ENCODE measurements at regions not wholly inside any gene's neighbourhood (a gene's known extent, or its start where the extent isn't known, plus 50 kb on each side); places are given as distances from the start of the nearest gene placed in this dataset.

GRCh38 chr10:61547297-61547696 lies 94.1 kb upstream of the TMEM26 start:
- DNase-seq = no peak

- DNase-seq = no peak
These were observed 92.0 kb upstream of the TMEM26 start for GRCh38 chr10:61545170-61545569.

- no peak for DNase-seq
These were observed 90.7 kb upstream of the TMEM26 start for GRCh38 chr10:61543831-61544230.

GRCh38 chr10:61542596-61542995 lies 89.4 kb upstream of the TMEM26 start:
- DNase-seq = no peak

GRCh38 chr10:61541960-61542359 lies 88.8 kb upstream of the TMEM26 start:
- DNase-seq = no peak

GRCh38 chr10:61539876-61540275 lies 86.7 kb upstream of the TMEM26 start:
- DNase-seq = no peak

DNA sequence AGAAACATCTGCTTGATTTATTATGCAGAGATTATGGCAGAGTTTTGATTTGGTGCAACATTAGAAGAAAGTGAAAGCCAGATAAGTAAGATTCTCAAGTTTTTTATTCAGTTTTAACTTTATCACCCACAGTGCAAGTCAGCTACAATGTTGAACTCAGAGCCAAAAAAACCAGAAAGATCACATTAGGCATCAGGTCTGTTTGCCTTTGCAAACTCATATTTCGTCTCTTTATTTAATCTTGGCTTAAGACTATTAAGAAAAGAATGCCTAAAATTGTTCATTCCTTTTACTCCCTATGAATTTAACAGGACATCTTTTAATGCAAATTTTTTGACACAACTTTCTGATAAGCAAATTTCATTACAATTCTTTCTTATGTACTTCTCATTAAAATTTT lies 76.0 kb upstream of the TMEM26 start:
- no peak for DNase-seq

DNA sequence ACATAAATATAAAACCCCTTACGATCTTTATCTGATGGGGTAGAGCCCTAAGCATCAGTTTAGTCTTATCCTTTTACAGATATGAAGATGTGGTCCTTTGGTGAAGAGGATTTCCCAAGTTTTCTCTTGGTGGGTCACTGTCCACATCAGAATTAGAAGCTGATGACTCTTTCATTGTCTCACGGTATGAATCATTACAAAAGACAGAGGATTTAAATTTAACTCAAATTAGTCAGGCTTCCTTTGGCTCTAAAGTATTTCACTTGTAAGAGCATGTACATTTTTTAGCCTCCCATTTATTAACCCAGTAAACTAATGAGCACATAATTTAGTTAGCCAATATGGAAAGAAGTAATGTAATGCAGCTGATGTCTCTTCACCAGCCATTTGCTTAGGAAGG lies 49.9 kb upstream of the TMEM26 start:
- no peak for DNase-seq
